ENCODE measurements at regions not wholly inside any gene's neighbourhood (a gene's known extent, or its start where the extent isn't known, plus 50 kb on each side); places are given as distances from the start of the nearest gene placed in this dataset.

GRCh38 chr7:46954181-46954580, 627.7 kb downstream of the TNS3 start:
- 69% methylated on average over 3 of the region's 5 CpGs for WGBS (ENCODE audit: insufficient coverage)
- ChIA-PET CTCF (no interaction called here), POLR2A (no interaction called here)
- DNase-seq, result no peak
- no peak for ATAC-seq (replicated peaks in 1 of 4)
- no peaks in the 10 kb centered on the region for H3K4me1 Mint-ChIP-seq
- Histone ChIP-seq H3K27me3 (replicated peaks in 1 of 2; ENCODE audit: control insufficient read depth in 2 of 2, extremely low read depth in 1 of 2, insufficient read depth in 2 of 2, low read length in 1 of 2) (no peaks in the 10 kb centered on the region), H3K9me3 (no peaks in the 10 kb centered on the region), H3K27ac (ENCODE audit: low read length) (no peak overlapping the region), H3K4me1 (ENCODE audit: control insufficient read depth in 1 of 2, extremely low read depth in 1 of 2, insufficient read depth in 2 of 2, low read length in 2 of 2) (no peaks in the 10 kb centered on the region), H3K4me3 (ENCODE audit: control insufficient read depth in 1 of 2, extremely low read depth in 1 of 2, low read length in 1 of 2) (no peak overlapping the region), H3K36me3 (ENCODE audit: control insufficient read depth in 2 of 2, extremely low read depth in 1 of 2, insufficient read depth in 1 of 2, low read length in 1 of 2) (no peaks in the 10 kb centered on the region)
- no peak overlapping the region for H3K27ac Mint-ChIP-seq
- no peaks in the 10 kb centered on the region for H3K36me3 Mint-ChIP-seq
- H3K9me3 Mint-ChIP-seq, result peaks cover 4 to 5% (median 5%) of the 10 kb centered on the region in 3 donors
- H3K4me3 Mint-ChIP-seq, result no peak overlapping the region
- H3K27me3 Mint-ChIP-seq, result no peaks in the 10 kb centered on the region

- H3K27me3 ChIP-seq (replicated peaks in 1 of 2; ENCODE audit: control insufficient read depth in 2 of 2, extremely low read depth in 1 of 2, insufficient read depth in 2 of 2, low read length in 1 of 2), result no peaks in the 10 kb centered on the region
- no peaks in the 10 kb centered on the region for H3K36me3 ChIP-seq (ENCODE audit: control insufficient read depth in 2 of 2, extremely low read depth in 1 of 2, insufficient read depth in 1 of 2, low read length in 1 of 2)
- DNase-seq (no peak), ATAC-seq (replicated peaks in 1 of 4) (no peak)
- H3K27me3 Mint-ChIP-seq, result no peaks in the 10 kb centered on the region
- H3K4me3 ChIP-seq (ENCODE audit: control insufficient read depth in 1 of 2, extremely low read depth in 1 of 2, low read length in 1 of 2), result no peak overlapping the region
- CTCF ChIA-PET, result no interaction called here
- no peaks in the 10 kb centered on the region for H3K4me1 Mint-ChIP-seq
- no CpG with 5 or more reads among the region's 1 CpG for WGBS (ENCODE audit: insufficient coverage)
- no peaks in the 10 kb centered on the region for H3K4me1 ChIP-seq (ENCODE audit: control insufficient read depth in 1 of 2, extremely low read depth in 1 of 2, insufficient read depth in 2 of 2, low read length in 2 of 2)
- POLR2A ChIA-PET, result no interaction called here
- no peaks in the 10 kb centered on the region for H3K36me3 Mint-ChIP-seq
- no peak overlapping the region for H3K4me3 Mint-ChIP-seq
- H3K9me3 Mint-ChIP-seq, result peaks cover 1 to 7% (median 3%) of the 10 kb centered on the region in 3 donors
- no peaks in the 10 kb centered on the region for H3K9me3 ChIP-seq
- H3K27ac ChIP-seq (ENCODE audit: low read length), result no peak overlapping the region
- H3K27ac Mint-ChIP-seq, result no peak overlapping the region
These were observed 628.9 kb downstream of the TNS3 start for GRCh38 chr7:46953008-46953407.

- Histone ChIP-seq H3K27me3 (replicated peaks in 1 of 2; ENCODE audit: control insufficient read depth in 2 of 2, extremely low read depth in 1 of 2, insufficient read depth in 2 of 2, low read length in 1 of 2) (no peaks in the 10 kb centered on the region), H3K27ac (ENCODE audit: low read length) (no peak overlapping the region), H3K4me3 (ENCODE audit: control insufficient read depth in 1 of 2, extremely low read depth in 1 of 2, low read length in 1 of 2) (no peak overlapping the region), H3K36me3 (ENCODE audit: control insufficient read depth in 2 of 2, extremely low read depth in 1 of 2, insufficient read depth in 1 of 2, low read length in 1 of 2) (no peaks in the 10 kb centered on the region), H3K4me1 (ENCODE audit: control insufficient read depth in 1 of 2, extremely low read depth in 1 of 2, insufficient read depth in 2 of 2, low read length in 2 of 2) (no peaks in the 10 kb centered on the region), H3K9me3 (no peaks in the 10 kb centered on the region)
- Mint-ChIP-seq H3K36me3 (no peaks in the 10 kb centered on the region), H3K27ac (no peak overlapping the region), H3K4me1 (no peaks in the 10 kb centered on the region), H3K4me3 (no peak overlapping the region), H3K27me3 (no peaks in the 10 kb centered on the region), H3K9me3 (peaks cover 0 to 8% (median 7%) of the 10 kb centered on the region in 3 donors)
- ATAC-seq (replicated peaks in 1 of 4) (no peak), DNase-seq (no peak)
- WGBS (ENCODE audit: insufficient coverage), result 59% methylated on average over 4 of the region's 4 CpGs
- POLR2A ChIA-PET, result no interaction called here
- CTCF ChIA-PET, result no interaction called here
These were observed 632.5 kb downstream of the TNS3 start for GRCh38 chr7:46949270-46949931.

- Mint-ChIP-seq H3K27me3 (no peaks in the 10 kb centered on the region), H3K36me3 (no peaks in the 10 kb centered on the region), H3K4me1 (no peaks in the 10 kb centered on the region), H3K9me3 (peaks cover 4 to 8% (median 7%) of the 10 kb centered on the region in 3 donors), H3K27ac (no peak overlapping the region), H3K4me3 (no peak overlapping the region)
- ATAC-seq (replicated peaks in 1 of 4) (no peak), DNase-seq (no peak)
- Histone ChIP-seq H3K4me1 (ENCODE audit: control insufficient read depth in 1 of 2, extremely low read depth in 1 of 2, insufficient read depth in 2 of 2, low read length in 2 of 2) (no peaks in the 10 kb centered on the region), H3K36me3 (ENCODE audit: control insufficient read depth in 2 of 2, extremely low read depth in 1 of 2, insufficient read depth in 1 of 2, low read length in 1 of 2) (no peaks in the 10 kb centered on the region), H3K9me3 (no peaks in the 10 kb centered on the region), H3K27me3 (replicated peaks in 1 of 2; ENCODE audit: control insufficient read depth in 2 of 2, extremely low read depth in 1 of 2, insufficient read depth in 2 of 2, low read length in 1 of 2) (no peaks in the 10 kb centered on the region), H3K27ac (ENCODE audit: low read length) (no peak overlapping the region), H3K4me3 (ENCODE audit: control insufficient read depth in 1 of 2, extremely low read depth in 1 of 2, low read length in 1 of 2) (no peak overlapping the region)
- 94% methylated on average over 5 of the region's 6 CpGs for WGBS (ENCODE audit: insufficient coverage)
- ChIA-PET POLR2A (no interaction called here), CTCF (no interaction called here)
These were observed 633.2 kb downstream of the TNS3 start for GRCh38 chr7:46948716-46949115.

GRCh38 chr7:46945328-46945727, 636.6 kb downstream of the TNS3 start:
- ChIA-PET POLR2A (no interaction called here), CTCF (no interaction called here)
- no peaks in the 10 kb centered on the region for H3K27me3 ChIP-seq (replicated peaks in 1 of 2; ENCODE audit: control insufficient read depth in 2 of 2, extremely low read depth in 1 of 2, insufficient read depth in 2 of 2, low read length in 1 of 2)
- ATAC-seq (replicated peaks in 1 of 4) (no peak), DNase-seq (no peak)
- Mint-ChIP-seq H3K9me3 (peaks cover 4 to 8% (median 6%) of the 10 kb centered on the region in 3 donors), H3K4me3 (no peak overlapping the region), H3K27me3 (no peaks in the 10 kb centered on the region), H3K36me3 (no peaks in the 10 kb centered on the region), H3K27ac (no peak overlapping the region), H3K4me1 (no peaks in the 10 kb centered on the region)
- H3K27ac ChIP-seq (ENCODE audit: low read length), result no peak overlapping the region
- H3K9me3 ChIP-seq, result no peaks in the 10 kb centered on the region
- H3K4me1 ChIP-seq (ENCODE audit: control insufficient read depth in 1 of 2, extremely low read depth in 1 of 2, insufficient read depth in 2 of 2, low read length in 2 of 2), result no peaks in the 10 kb centered on the region
- no peak overlapping the region for H3K4me3 ChIP-seq (ENCODE audit: control insufficient read depth in 1 of 2, extremely low read depth in 1 of 2, low read length in 1 of 2)
- H3K36me3 ChIP-seq (ENCODE audit: control insufficient read depth in 2 of 2, extremely low read depth in 1 of 2, insufficient read depth in 1 of 2, low read length in 1 of 2), result no peaks in the 10 kb centered on the region

- Mint-ChIP-seq H3K4me1 (no peaks in the 10 kb centered on the region), H3K36me3 (no peaks in the 10 kb centered on the region), H3K9me3 (peaks cover 4 to 6% (median 4%) of the 10 kb centered on the region in 3 donors), H3K4me3 (no peak overlapping the region), H3K27me3 (no peaks in the 10 kb centered on the region), H3K27ac (no peak overlapping the region)
- WGBS (ENCODE audit: insufficient coverage), result 69% methylated on average over 2 of the region's 3 CpGs
- Histone ChIP-seq H3K4me3 (ENCODE audit: control insufficient read depth in 1 of 2, extremely low read depth in 1 of 2, low read length in 1 of 2) (no peak overlapping the region), H3K36me3 (ENCODE audit: control insufficient read depth in 2 of 2, extremely low read depth in 1 of 2, insufficient read depth in 1 of 2, low read length in 1 of 2) (no peaks in the 10 kb centered on the region), H3K27ac (ENCODE audit: low read length) (no peak overlapping the region), H3K27me3 (replicated peaks in 1 of 2; ENCODE audit: control insufficient read depth in 2 of 2, extremely low read depth in 1 of 2, insufficient read depth in 2 of 2, low read length in 1 of 2) (no peaks in the 10 kb centered on the region), H3K4me1 (ENCODE audit: control insufficient read depth in 1 of 2, extremely low read depth in 1 of 2, insufficient read depth in 2 of 2, low read length in 2 of 2) (no peaks in the 10 kb centered on the region), H3K9me3 (no peaks in the 10 kb centered on the region)
- ChIA-PET POLR2A (no interaction called here), CTCF (no interaction called here)
- DNase-seq, result no peak
- no peak for ATAC-seq (replicated peaks in 1 of 4)
These were observed 637.9 kb downstream of the TNS3 start for GRCh38 chr7:46943996-46944395.

GRCh38 chr7:46942574-46942973, 639.3 kb downstream of the TNS3 start:
- no peak overlapping the region for H3K4me3 Mint-ChIP-seq
- H3K27me3 Mint-ChIP-seq, result no peaks in the 10 kb centered on the region
- no peak for ATAC-seq (replicated peaks in 1 of 4)
- H3K9me3 Mint-ChIP-seq, result peaks cover 2 to 7% (median 4%) of the 10 kb centered on the region in 3 donors
- Histone ChIP-seq H3K36me3 (ENCODE audit: control insufficient read depth in 2 of 2, extremely low read depth in 1 of 2, insufficient read depth in 1 of 2, low read length in 1 of 2) (no peaks in the 10 kb centered on the region), H3K9me3 (no peaks in the 10 kb centered on the region), H3K4me3 (ENCODE audit: control insufficient read depth in 1 of 2, extremely low read depth in 1 of 2, low read length in 1 of 2) (no peak overlapping the region), H3K27me3 (replicated peaks in 1 of 2; ENCODE audit: control insufficient read depth in 2 of 2, extremely low read depth in 1 of 2, insufficient read depth in 2 of 2, low read length in 1 of 2) (no peaks in the 10 kb centered on the region), H3K27ac (ENCODE audit: low read length) (no peak overlapping the region), H3K4me1 (ENCODE audit: control insufficient read depth in 1 of 2, extremely low read depth in 1 of 2, insufficient read depth in 2 of 2, low read length in 2 of 2) (no peaks in the 10 kb centered on the region)
- ChIA-PET POLR2A (no interaction called here), CTCF (no interaction called here)
- no peaks in the 10 kb centered on the region for H3K36me3 Mint-ChIP-seq
- H3K4me1 Mint-ChIP-seq, result no peaks in the 10 kb centered on the region
- no peak for DNase-seq
- H3K27ac Mint-ChIP-seq, result no peak overlapping the region
- WGBS (ENCODE audit: insufficient coverage), result 86% methylated on average over 4 of the region's 5 CpGs

Data from T-cell (primary cell).